Germinal center (tissue), 1 donor: ENCODE measurements at regions not wholly inside any gene's neighbourhood (a gene's known extent, or its start where the extent isn't known, plus 50 kb on each side); places are given as distances from the start of the nearest gene placed in this dataset.

Experiments used
- DNase-seq: peaks from one replicate; pipeline ENCODE4 v3.0.0; 2012; ENCODE audit warnings: mixed read lengths, low spot score

DNA sequence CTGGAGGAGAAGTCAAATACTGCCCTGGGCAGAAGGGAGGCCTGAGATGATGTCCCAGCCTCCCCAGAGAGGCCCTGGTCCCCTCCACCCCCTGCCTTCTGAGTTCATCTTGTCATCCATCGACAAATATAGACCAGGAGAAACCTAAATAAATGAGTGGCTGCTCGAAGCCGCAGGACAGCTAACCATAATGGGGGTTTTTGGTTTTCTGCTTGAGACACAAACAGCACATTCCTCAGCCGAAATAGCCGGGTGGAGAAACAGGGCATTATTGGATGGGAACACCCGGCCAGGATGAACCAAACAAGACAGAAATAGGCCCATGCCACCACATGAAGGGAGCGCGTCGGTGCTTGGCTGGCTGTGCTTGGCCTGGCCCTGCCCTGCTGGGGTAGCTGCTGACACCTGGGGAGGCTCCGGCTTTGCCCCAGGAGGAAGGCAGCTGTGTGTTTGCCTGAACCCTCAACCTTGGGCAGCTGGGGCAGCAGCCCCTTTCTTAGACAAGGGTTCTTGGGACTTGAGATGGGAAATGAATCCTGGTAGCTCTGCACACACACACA is 188.1 kb downstream of the IRX5 start:
- DNase-seq = no peak

DNA sequence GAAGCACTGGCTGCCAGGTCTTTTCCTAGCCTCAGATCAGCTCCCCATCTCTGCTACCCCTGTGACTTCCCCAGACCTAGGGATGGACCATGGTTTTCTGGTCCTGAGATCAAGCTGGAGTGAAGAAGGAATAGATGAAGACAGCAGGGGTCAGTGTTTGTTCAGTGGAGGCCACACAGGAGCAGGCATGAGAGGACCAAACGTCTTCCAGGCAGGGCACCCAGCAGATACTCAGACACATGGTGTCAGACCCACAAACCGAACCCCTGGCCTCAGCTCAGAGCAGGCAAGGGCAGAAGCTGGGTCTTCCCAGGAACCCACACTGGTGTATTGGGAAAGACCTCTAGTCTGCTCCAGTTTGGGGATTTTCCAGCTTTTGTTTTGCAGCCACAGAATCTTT is 189.7 kb downstream of the IRX5 start:
- no peak for DNase-seq

DNA sequence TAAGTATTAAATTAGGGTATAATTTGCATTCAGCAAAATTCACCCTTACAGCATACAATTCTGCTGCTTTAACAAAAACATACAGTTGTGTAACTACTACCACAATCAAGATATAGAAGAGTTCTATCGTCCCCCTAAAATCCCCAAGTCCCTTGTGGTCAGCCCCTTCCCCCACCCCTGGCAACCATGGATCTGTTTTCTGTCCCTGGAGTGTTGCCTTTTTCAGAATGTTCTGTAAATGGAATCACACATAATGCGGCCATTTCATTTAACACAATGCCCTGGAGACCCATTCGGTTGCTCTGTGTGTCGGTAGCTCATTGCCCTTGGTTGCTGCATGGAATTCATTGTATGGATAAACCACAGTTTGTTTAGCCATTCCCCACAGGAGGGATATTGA is 190.2 kb downstream of the IRX5 start:
- no peak for DNase-seq

DNA sequence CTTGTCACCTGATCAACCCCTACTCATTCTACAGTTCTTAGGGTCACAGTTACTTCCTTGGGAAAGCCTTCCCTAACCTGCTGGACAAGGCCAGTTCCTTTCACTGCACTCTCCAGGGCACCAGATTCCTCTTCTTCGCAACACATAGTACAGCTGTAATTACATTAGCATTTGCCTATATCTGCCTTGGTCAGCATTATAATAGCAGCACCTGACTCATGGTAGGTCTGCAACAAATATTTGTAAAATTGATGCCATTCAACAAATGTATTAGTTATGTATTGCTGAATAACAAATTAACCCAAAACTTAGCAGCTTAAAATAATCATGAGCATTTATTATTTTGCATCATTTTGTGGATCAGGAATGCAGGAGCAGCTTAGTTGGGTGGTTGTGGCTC is 193.0 kb downstream of the IRX5 start:
- DNase-seq = no peak

DNA sequence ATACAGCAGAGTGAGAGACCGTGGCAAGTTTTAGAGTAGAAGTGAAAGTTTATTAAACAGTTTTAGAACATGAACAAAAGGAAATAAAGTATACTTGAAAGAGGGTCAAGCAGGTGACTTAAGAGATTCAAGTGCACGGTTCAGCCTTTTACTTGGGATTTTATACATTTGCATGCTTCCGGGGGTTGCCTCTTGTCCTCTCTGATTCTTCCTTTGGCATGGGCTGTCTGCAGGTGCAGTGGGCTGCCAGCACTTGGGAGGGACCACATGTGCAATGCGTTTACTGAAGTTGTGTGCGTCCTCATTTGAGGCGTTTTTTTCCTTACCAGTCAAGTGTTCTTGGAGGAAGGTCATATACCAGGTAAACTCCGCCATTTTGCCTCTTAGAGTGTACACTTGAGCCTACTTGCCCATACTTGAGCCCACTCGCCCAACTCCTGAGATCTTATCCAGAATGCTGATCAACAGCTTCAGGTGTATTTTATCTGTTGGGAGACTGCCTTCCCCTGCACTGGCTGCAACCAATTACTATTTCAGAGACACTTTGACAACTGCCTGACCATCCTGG is 195.2 kb downstream of the IRX5 start:
- no peak for DNase-seq

DNA sequence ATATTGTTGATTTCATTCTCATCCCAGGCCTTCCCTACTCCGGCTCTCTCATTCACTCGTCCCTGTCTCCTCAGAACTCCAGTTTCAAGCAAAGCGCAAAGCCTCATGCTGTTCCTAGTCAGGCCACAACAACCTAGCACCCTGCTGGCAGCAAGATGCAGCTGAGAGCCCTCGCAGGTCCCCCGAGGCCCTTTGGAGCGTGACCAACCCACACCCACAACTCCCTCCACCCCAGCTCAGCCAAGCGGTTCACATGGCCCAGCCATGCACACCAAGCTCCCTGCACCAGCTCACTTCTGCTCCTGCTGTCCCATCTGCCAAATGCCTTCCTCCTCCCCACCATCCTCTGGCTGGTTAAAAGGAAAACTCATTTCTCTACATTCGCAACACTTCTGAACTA is 195.8 kb downstream of the IRX5 start:
- DNase-seq = peak; percentile 14

DNA sequence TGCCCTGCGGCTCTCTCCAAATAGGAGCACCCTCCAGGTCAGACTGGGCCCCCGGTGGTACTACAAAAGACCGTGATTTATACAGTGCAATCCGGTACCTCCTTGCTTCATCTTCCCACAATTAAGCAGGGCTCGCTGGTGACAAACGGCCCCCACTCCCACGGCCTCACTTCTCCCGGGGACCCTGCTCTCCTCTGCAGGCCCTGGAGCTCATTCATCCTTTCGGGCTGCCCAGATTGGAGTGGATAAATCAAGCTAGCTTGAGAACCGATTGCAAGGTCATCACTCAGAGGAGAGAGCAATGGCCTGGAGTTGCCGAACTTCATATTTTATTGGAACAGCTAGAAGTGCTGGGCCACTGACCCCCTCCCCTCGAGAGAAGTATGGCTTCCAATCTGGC is 193.5 kb upstream of the IRX6 start:
- no peak for DNase-seq

DNA sequence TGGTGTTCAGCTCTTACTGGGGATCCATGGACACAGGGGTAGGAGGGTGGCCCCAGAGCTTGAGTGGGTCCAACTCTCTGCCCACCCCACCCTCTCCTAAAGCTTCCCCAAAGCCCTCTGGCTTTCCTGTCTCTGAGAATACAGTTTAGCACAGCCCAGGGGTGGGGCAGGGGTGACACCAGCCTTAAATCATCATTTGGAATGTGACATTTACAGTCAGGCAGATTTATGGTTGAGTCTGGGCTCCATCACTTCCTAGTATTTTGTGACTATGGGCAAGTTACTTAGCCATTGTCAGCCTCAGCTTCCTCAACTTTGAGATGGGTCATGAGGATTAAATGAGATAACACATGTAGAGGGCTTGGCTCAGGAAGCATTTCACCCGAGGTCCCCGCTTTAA is 193.1 kb upstream of the IRX6 start:
- DNase-seq = no peak

DNA sequence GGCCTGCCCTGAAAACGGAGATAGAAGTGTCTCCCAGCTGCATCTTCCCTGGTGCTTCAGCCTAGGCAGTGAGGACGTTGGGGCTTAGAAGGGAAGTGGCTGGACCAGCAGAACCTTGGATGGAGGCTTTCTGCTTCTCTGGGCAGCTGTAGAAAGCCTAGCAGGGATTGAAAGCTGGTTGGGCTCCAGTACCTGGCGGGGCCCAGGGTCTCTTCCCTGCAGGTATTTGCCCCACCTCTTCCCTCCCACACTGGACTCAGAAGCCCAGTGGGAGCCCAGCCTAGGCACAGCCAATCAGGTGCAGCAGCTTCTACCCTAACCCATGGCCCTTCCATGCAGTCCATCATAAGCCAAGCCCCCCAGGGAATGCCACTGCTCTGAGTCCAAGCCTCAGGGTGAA is 190.3 kb upstream of the IRX6 start:
- DNase-seq = no peak

DNA sequence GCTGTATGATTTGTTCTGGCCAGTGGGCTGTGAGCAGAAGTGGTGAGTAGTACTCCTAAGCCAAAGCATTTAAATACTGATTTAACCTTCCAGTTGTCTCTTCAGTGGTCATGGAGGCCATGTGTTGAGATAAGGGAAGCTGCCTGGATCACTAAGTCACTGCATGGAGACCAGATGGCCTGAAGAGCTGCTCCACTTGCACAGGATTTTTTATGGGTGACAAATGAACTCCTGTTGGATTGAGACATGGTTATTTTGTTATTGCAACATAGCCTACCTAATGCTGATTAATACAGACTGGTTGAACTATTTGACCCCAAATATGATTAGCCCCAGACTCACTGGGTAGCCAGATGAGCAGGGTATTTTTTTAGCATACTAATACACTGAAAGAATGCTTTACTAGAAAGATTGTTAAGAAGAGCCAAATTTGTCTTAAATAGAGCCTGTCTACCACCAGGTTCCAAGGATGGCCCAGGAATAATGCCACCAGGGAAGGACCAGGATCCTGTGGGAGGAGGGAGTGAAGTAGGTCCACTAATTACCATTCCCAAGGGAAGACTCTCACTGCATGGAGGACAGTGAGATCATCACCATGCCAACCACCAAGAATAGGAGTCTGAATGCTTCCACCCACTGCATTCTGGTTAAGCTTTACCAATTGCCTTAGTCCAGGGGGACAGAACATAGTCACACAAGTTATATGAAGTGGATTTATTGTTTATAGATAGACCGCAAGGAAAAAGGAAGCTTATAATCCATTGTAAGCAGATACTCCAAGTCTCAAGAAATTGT is 187.4 kb upstream of the IRX6 start:
- DNase-seq = no peak

DNA sequence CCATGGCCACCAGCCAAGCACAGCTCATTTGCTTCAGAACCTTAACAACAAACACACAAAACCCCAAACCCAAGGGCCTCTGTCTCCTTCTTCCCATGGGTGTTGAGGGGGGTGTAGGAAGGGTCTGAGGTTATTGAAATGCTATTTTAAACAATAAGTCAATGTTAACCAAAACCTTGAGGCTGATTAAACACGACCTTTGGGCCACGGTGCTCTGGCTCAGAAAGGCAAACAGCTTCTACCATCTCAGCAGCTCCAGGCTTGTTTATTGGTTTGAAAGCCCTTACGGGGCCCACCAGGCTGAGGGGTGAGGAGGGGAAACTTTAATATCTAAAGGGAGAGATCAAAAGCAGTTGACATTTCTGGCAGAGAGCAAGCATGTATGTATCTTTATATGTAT is 185.7 kb upstream of the IRX6 start:
- DNase-seq = no peak

DNA sequence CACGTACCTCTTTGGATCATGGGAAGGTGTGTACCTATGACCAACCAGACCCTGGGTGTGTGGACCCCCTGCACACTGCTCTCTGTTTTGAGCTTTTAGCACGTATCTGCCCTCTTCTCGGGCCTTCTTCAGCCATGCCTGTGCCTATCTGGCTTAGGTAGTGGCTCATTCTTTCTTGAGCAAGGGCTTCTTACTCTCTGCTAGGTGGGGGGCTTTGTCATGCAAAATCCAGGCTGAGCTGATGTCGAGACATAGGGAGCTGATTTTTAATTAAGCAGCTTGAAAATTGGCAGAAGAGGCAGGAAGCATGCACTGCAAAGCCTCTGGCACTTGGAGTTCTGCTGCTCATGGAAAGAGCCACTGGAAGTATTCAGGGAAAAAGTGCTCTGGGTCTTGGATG is 181.6 kb upstream of the IRX6 start:
- DNase-seq = no peak

DNA sequence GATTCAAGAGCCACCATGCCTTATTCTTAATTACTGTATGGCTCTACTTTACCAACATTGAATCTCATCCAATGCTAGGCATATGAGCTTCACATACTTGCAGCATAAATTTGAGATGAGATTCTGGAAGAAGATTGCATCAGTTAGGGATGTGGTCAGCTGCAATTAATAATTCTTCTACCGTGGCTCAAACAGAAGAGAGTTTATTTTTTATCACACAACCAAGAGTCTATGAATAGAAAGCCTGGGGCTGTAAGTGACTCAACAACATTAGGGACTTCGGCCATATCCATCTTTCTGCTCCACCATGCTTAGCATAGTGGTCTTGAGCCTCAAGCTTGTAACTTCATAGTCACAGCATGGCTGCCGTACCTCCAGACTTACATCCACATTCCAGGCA is 179.4 kb upstream of the IRX6 start:
- DNase-seq = no peak

DNA sequence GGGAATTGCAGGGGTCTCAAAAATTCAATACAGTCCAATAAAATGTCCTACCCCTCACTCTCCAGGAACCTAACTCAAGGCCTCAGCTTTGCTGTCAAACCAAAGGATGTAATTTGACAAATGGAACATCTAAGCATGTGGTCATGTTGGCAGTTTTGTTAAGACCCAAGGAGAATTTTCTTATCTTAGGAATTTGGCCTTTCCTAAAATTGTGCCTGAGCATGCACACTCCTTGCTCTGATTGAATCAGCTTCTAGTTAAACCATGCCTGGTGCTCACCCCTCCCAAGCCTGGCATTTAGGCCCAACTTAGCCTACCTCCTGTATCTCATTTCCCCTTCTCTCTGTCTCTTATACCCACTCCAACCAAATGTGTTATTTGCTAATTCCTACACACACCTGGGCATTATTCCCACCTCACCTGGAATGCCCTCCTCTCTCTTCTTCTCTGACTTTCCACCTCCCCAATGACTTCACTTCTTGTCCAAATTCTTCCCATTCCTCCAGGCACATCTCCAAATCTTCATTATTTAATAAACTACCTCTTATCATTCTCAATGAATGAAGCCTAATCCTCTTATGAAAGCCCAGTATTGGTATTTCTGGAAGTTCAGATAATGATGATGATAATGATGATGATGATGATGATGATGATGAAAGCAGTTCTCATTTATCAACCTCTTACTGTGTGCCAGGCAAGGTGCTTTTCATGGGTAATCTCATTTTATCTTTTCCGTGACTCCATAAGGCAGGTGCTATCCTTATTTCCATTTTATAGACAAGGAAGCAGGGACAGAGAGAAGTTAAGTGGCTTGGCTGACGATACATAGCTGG is 178.0 kb upstream of the IRX6 start:
- no peak for DNase-seq

DNA sequence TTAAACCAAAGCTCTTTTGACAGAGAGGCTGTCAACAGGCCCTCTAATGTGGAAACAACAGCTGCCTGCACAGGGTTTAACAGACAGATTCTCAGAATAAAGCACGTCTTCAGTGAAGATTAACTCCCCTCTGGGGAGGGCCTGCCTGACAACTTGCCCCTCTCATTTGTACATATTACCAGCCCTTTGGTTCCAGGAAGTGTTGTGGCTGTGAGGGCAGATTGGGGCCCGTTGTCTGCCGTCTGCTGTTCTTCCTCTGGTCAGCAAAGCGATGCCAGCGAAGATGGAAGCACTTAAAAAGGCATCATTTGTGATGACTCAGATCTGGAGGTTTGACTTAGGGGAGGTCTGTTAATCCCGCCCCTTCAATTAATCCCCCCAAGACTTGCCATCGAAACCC is 177.0 kb upstream of the IRX6 start:
- DNase-seq = no peak

DNA sequence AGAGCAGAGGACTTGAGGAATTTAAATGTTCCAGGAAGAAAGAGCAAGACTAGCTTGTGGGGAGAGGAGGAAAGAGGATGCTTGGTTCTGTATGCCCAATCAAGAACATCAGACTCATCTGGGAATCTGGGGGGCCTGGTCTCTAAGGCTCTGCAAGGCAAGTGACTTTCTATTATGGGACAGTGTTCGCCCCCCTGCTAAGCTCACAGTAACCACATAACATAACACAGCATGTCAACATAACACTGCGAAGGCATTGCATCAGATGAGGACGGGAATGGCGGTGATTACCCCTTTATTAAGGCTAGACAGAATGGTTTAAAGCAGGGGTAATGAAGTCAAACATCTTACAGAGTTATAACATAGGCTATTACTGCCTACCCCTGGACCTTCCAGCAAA is 176.6 kb upstream of the IRX6 start:
- DNase-seq = no peak

DNA sequence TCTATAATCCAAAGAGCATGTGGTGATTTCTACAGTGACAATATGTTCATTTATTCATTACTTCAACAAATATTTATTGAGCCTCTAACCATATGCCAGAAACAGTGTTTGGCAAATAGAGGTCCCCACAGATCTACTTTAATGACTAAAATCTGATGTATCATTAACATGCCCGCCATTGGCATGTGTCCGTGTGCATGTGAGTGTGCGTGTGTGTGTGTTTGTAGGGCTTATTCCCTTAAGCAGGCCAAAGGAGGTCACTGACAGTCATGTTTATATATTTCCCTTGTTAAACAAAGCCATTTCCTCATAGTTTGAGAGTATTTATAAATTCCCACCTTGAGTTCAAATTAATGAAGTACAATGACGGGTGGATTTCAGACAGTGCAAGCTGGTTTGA is 174.4 kb upstream of the IRX6 start:
- no peak for DNase-seq

DNA sequence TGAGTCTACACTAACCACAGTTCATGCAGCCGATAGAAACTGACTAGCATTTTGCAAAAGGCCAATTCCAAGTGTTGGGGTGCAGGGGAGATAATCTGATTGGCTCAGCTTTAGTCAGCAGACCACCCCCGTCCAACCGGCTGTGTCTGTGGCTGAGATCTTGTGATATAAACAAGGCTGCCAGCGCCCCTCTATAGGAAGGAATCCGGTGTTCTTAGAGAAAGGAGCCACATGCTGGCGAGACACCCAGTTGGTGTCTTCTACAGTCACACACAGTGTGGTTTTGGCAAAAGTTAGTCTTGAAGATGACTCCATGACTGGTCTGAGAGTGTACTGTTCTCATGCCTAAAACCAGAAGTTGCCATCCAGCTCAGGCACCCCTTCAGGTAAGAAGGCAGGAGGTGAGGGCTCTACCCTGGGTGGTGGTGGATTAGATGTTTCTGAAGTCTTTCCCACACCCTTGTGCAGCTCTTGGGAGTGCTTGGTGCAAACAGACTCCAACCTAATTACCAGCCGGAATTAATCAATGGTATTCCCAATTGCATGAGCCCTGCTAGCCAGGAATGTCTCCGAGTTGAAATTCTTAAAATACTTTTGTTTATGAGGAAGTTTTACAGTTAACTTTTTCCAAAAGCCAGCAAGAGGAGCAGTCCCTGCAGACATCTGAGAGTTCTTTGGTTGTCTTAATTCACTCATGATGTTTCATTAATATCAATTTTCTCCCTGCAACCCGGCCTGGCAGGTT is 172.3 kb upstream of the IRX6 start:
- DNase-seq = no peak

DNA sequence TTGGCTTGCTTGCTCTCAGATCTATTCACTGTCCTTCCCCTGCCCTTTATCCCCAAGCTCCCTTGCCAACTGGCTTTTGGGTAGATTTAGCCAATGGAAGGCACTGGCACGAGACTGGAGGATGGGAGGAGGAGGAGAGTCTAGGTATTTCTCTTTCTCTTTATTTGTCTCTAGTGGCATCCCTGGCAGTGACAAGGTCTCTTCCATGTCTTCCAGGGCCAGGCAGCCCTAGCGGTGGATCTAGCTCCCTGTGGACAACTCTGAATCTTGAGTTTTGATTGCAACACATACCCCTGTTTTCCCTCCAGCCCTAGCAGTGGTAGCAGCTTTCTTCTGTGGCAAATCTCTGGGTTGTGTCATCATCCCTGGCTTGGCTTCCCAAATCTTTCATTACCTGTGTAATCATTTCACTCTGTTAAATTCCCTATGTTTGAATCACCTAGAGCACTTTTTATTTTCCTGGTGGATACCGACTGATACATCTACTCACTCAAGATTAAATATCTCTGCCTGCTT is 171.1 kb upstream of the IRX6 start:
- DNase-seq = no peak

DNA sequence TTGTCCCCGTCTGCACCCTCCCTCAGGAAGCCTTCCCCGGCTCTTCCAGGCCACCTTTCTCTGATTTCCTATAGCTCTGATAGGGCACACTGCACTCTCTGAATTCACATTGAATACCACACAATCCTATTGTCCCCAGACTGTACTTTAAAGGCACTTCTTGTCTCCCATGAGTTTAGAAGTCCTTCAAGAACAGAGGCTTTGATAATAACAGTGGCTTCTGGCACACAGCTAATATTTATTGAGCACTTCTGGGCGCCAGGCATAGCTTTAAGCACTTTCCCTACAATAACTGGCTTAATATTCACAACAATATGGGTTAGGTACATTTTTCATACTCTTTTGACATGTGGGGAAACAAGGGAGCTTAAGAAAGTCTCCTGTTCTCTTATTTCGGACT is 169.7 kb upstream of the IRX6 start:
- no peak for DNase-seq

DNA sequence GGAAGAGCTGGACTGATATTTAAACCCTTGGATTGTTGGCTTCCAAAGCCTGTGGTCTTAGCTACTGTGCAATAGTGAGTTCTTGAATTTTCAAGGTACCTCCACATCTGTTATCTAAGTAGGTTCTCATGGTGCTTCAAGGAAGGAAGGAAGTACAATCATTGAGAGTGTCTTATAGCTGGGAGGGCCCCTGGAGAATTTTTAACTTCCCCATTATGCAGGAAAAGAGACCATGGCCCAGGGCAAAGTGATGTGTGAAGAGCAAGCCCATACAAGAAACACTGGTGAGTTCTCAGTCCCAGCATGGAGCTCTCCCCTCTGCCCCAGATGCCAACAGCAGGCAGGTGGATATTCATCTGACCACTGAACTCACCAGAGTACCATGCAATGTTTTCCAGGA is 169.0 kb upstream of the IRX6 start:
- DNase-seq = no peak

DNA sequence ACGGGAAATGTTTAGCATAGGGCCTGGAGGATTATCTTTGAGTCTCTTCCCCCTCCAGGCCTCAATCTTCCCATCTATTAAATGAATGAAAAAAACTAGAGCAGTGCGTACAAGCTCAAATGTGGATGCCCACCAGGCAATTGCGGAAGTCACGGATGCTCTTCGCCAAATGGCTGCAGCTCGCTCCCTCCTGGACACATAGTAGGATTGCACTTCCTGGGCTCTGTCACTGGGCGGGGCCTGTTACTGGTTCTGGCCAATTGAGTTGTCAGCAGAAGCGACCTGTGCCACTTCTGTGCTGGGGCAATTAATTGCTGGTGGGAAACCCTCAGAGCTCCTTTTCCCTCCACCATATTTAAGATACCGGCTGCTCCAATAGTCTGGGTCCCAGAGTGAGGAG is 168.2 kb upstream of the IRX6 start:
- no peak for DNase-seq
